Lower lobe of right lung (tissue), 2 donors: ENCODE measurements at regions not wholly inside any gene's neighbourhood (a gene's known extent, or its start where the extent isn't known, plus 50 kb on each side); places are given as distances from the start of the nearest gene placed in this dataset.
"Not testable (repeated sequence)": the region's sequence is repeated elsewhere in the genome, so short reads cannot be mapped to it uniquely, and the experiment has no call there.

Experiments used
- ATAC-seq, 2 donors: fragments of 200-7000 bp; cut with Tn5 transposase; one replicate each; pipeline ENCODE4 v1.9.1; 2020 to 2022; ENCODE audit warnings: mild to moderate bottlenecking in 2 of 2, moderate library complexity in 2 of 2
- DNase-seq: peaks from one replicate; pipeline ENCODE4 v3.0.0-alpha.2; 2020
- H3K27ac ChIP-seq: fragments of 200-600 bp; one replicate; pipeline ENCODE4 v1.8.0; 2022
- H3K27me3 ChIP-seq: fragments of 200-600 bp; one replicate; pipeline ENCODE4 v1.8.0; 2022; ENCODE audit warnings: low read depth
- H3K36me3 ChIP-seq: fragments of 200-600 bp; one replicate; pipeline ENCODE4 v1.8.0; 2022; ENCODE audit warnings: mild to moderate bottlenecking
- H3K4me1 ChIP-seq: fragments of 200-600 bp; one replicate; pipeline ENCODE4 v1.8.0; 2022
- H3K4me3 ChIP-seq: fragments of 200-600 bp; one replicate; pipeline ENCODE4 v1.8.0; 2022; ENCODE audit warnings: mild to moderate bottlenecking
- H3K9me3 ChIP-seq: fragments of 200-600 bp; one replicate; pipeline ENCODE4 v1.8.0; 2022
- CTCF ChIP-seq: fragments of 200-600 bp; IDR thresholded peaks from one replicate; pipeline ENCODE4 v1.8.0; 2022; ENCODE audit warnings: antibody characterized with exemption, mild to moderate bottlenecking
- intact Hi-C: fragments of 100-400 bp; cut with DNase I; formaldehyde crosslinking; loops from one replicate; pipeline ENCODE4 v1.11.0; 2022
- donor health status: DM: no; HTN: yes; CAD: no; lungs with severe emphysema.

- Histone ChIP-seq H3K4me3 (no peak overlapping the region), H3K4me1 (no peaks in the 10 kb centered on the region)
- TF ChIP-seq CTCF: no peak
Measured at GRCh38 chr16:6732166-6732565, 600.5 kb upstream of the RBFOX1 start.

GRCh38 chr16:6728381-6728780, 604.3 kb upstream of the RBFOX1 start:
- Histone ChIP-seq H3K4me3 (no peak overlapping the region), H3K4me1 (no peaks in the 10 kb centered on the region), H3K27ac (no peak overlapping the region), H3K9me3 (no peaks in the 10 kb centered on the region), H3K27me3 (no peaks in the 10 kb centered on the region), H3K36me3 (no peaks in the 10 kb centered on the region)
- TF ChIP-seq CTCF: no peak
- intact Hi-C loops: no loop called here
- DNase-seq: no peak
- no peak for ATAC-seq

More at GRCh38 chr16:6732166-6732565, 600.5 kb upstream of the RBFOX1 start:
- H3K27ac ChIP-seq: no peak overlapping the region
- no peaks in the 10 kb centered on the region for H3K9me3 ChIP-seq
- no peak for DNase-seq
- intact Hi-C loops: no loop called here
- no peak for ATAC-seq
- no peaks in the 10 kb centered on the region for H3K27me3 ChIP-seq
- H3K36me3 ChIP-seq: no peaks in the 10 kb centered on the region

- Histone ChIP-seq H3K36me3 (no peaks in the 10 kb centered on the region), H3K4me3 (no peak overlapping the region), H3K9me3 (no peaks in the 10 kb centered on the region), H3K27me3 (no peaks in the 10 kb centered on the region), H3K4me1 (no peaks in the 10 kb centered on the region), H3K27ac (no peak overlapping the region)
- no peak for TF ChIP-seq CTCF
- ATAC-seq (no peak), DNase-seq (no peak)
- intact Hi-C loops: no loop called here
Measured at GRCh38 chr16:6726621-6727020, 606.0 kb upstream of the RBFOX1 start.

GRCh38 chr16:6725634-6726331, 606.9 kb upstream of the RBFOX1 start:
- Histone ChIP-seq H3K27me3 (no peaks in the 10 kb centered on the region), H3K4me1 (no peaks in the 10 kb centered on the region), H3K4me3 (no peak overlapping the region), H3K9me3 (no peaks in the 10 kb centered on the region), H3K36me3 (no peaks in the 10 kb centered on the region), H3K27ac (no peak overlapping the region)
- intact Hi-C loops: no loop called here
- DNase-seq (no peak), ATAC-seq (peak in 1 of 2 donors; percentile 26)
- no peak for TF ChIP-seq CTCF

GRCh38 chr16:6725206-6725605, 607.4 kb upstream of the RBFOX1 start:
- ATAC-seq, intact Hi-C loops, H3K27ac ChIP-seq, H3K4me3 ChIP-seq, DNase-seq, H3K4me1 ChIP-seq, H3K27me3 ChIP-seq, H3K36me3 ChIP-seq, H3K9me3 ChIP-seq: not testable (repeated sequence)

- intact Hi-C loops: no loop called here
- H3K4me1 ChIP-seq: no peaks in the 10 kb centered on the region
- no peak overlapping the region for H3K27ac ChIP-seq
- H3K9me3 ChIP-seq: no peaks in the 10 kb centered on the region
- no peaks in the 10 kb centered on the region for H3K36me3 ChIP-seq
- DNase-seq: no peak
- no peak for ATAC-seq
- H3K4me3 ChIP-seq: no peak overlapping the region
- TF ChIP-seq CTCF: no peak
- no peaks in the 10 kb centered on the region for H3K27me3 ChIP-seq
Measured at GRCh38 chr16:6722786-6723185, 609.9 kb upstream of the RBFOX1 start.
